OCI-LY1 (cell line): ENCODE measurements at regions not wholly inside any gene's neighbourhood (a gene's known extent, or its start where the extent isn't known, plus 50 kb on each side); places are given as distances from the start of the nearest gene placed in this dataset.

Experiments
- EZH2 ChIP-seq: fragments of 200-600 bp; sonication (generic), shearing (Covaris generic); IDR thresholded peaks from 2 replicates; pipeline ENCODE4 v1.8.0; 2017; ENCODE audit warnings: borderline replicate concordance, mixed run types, mild to moderate bottlenecking, antibody characterized with exemption, low read length, moderate library complexity, mixed read lengths
- TF ChIP-seq, protein P1 (sequence below): fragments of 200-600 bp; sonication (generic), shearing (Covaris generic); IDR thresholded peaks from 2 replicates; pipeline ENCODE4 v1.5.1; 2017; ENCODE audit warnings: mild to moderate bottlenecking, antibody characterized with exemption, low read length, moderate library complexity, mixed read lengths

DNA sequence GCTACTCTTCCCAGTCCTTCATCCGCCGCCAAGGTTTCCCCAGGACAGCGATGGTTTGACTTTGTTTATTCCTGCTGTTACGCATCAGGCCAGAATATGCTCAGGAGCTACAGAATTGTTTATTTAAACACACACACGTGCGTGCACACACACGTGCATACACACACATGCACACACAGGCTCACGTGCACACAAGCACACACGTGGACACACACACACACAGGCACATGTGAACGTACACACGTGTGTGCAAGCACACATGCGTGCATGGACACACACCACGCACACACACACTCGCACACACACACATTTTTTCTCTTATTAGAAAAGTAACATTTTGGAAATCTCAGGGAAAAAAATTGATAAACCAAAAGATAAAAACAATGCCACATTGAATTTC lies 64.6 kb upstream of the UST start:
- TF ChIP-seq, protein P1, sequence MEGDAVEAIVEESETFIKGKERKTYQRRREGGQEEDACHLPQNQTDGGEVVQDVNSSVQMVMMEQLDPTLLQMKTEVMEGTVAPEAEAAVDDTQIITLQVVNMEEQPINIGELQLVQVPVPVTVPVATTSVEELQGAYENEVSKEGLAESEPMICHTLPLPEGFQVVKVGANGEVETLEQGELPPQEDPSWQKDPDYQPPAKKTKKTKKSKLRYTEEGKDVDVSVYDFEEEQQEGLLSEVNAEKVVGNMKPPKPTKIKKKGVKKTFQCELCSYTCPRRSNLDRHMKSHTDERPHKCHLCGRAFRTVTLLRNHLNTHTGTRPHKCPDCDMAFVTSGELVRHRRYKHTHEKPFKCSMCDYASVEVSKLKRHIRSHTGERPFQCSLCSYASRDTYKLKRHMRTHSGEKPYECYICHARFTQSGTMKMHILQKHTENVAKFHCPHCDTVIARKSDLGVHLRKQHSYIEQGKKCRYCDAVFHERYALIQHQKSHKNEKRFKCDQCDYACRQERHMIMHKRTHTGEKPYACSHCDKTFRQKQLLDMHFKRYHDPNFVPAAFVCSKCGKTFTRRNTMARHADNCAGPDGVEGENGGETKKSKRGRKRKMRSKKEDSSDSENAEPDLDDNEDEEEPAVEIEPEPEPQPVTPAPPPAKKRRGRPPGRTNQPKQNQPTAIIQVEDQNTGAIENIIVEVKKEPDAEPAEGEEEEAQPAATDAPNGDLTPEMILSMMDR, result no peak
- TF ChIP-seq EZH2, result no peak
